ENCODE measurements at regions not wholly inside any gene's neighbourhood (a gene's known extent, or its start where the extent isn't known, plus 50 kb on each side); places are given as distances from the start of the nearest gene placed in this dataset.

DNA sequence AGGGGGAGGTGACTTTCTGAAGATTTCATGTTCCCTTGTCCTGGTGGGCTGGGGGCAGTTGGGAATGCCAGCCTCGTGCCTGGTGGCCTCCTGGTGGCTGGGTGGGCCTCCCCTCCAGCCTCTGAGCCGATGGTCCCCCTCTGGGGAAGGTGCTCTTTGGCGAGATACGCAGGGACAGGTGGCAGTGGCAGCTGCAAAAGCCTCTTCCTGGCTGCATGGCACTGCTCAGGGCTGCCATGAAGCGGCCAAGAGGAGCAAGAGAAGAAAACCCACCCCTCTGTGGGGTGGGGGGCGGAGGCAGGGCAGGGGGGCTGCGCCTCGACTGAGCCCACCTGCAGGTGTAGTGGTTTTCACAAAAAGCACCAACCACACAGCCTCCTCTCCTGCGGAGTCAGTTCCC, 61.8 kb upstream of the PHF21B start:
- Histone ChIP-seq H3K4me3 (no peak overlapping the region), H3K4me1 (no peaks in the 10 kb centered on the region), H3K27ac (no peak overlapping the region), H3K9me3 (peaks cover 0 to 12% (median 0%) of the 10 kb centered on the region in 3 donors), H3K27me3 (peaks cover 65% of the 10 kb centered on the region), H3K36me3 (no peaks in the 10 kb centered on the region)
- TF ChIP-seq, protein P1, sequence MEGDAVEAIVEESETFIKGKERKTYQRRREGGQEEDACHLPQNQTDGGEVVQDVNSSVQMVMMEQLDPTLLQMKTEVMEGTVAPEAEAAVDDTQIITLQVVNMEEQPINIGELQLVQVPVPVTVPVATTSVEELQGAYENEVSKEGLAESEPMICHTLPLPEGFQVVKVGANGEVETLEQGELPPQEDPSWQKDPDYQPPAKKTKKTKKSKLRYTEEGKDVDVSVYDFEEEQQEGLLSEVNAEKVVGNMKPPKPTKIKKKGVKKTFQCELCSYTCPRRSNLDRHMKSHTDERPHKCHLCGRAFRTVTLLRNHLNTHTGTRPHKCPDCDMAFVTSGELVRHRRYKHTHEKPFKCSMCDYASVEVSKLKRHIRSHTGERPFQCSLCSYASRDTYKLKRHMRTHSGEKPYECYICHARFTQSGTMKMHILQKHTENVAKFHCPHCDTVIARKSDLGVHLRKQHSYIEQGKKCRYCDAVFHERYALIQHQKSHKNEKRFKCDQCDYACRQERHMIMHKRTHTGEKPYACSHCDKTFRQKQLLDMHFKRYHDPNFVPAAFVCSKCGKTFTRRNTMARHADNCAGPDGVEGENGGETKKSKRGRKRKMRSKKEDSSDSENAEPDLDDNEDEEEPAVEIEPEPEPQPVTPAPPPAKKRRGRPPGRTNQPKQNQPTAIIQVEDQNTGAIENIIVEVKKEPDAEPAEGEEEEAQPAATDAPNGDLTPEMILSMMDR (IDR thresholded peaks at IDR 0.05), result no peak
- TF ChIP-seq POLR2AphosphoS5 (IDR thresholded peaks at IDR 0.05) (no peak), POLR2A (IDR thresholded peaks at IDR 0.05) (no peak), EP300 (IDR thresholded peaks at IDR 0.05) (no peak)
- ATAC-seq, result no peak
- 34 to 48% methylated on average over 2 to 3 of the region's 9 CpGs for WGBS, 2 donors (ENCODE audit: low coverage in 1 of 2)

DNA sequence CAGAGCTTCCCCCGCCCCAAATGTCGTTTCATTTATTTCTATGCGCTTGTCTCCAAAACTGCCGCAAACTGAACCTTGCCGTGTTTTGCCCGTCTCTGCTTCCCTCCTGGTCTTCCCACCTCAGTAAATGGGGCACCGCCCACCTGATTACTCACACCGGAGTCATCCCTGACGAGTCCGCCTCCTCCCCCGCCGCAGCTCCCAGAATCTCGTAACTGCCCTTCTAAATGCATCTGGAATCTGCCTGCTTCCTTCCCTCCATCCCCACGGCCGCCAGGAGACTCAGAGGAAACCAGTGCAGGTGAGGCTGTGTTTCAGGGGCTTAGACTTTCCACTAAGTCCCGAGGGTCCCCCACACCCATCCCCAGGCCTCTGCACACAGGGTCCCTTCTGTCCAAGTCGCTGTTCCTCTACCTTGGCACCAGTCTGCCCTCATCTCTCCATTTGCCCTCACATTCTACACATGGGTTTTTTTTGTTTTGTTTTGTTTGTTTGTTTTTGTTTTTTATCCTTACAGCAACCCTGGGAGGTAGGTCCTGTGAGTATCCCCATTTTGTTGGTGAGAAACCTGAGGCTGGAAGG, 62.6 kb upstream of the PHF21B start:
- TF ChIP-seq, protein P1 (IDR thresholded peaks at IDR 0.05), result no peak
- no peak for TF ChIP-seq EP300 (IDR thresholded peaks at IDR 0.05)
- no peak for TF ChIP-seq POLR2AphosphoS5 (IDR thresholded peaks at IDR 0.05)
- no peak for TF ChIP-seq POLR2A (IDR thresholded peaks at IDR 0.05)
- Histone ChIP-seq H3K27ac (no peak overlapping the region), H3K4me1 (no peaks in the 10 kb centered on the region), H3K36me3 (no peaks in the 10 kb centered on the region), H3K9me3 (peaks cover 0 to 12% (median 0%) of the 10 kb centered on the region in 3 donors), H3K27me3 (peaks cover 73% of the 10 kb centered on the region), H3K4me3 (no peak overlapping the region)
- ATAC-seq, result no peak
- 23 to 28% methylated on average over 16 to 17 of the region's 17 CpGs for WGBS, 2 donors (ENCODE audit: low coverage in 1 of 2)

DNA sequence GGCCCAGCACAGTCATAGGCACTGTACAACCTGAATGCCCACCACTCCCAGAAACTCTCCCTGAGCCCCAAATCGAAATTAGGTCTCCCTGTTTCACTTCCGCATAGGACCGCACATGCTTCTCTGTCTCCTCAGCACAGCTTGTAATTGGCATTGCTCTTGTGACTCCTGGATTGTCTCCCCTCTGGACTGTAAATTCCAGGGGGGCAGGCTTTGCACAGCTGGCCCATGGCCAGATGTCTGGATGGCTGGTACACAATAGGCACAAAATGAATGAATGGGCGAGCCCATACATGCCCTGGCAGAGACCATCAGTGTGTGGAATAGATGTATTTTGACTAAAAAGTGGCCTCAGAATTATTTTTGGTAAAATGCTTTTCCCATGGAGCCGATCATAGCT, 63.3 kb upstream of the PHF21B start:
- peaks cover 0 to 7% (median 0%) of the 10 kb centered on the region in 3 donors for H3K9me3 ChIP-seq
- H3K4me3 ChIP-seq, result no peak overlapping the region
- H3K36me3 ChIP-seq, result no peaks in the 10 kb centered on the region
- peaks cover 80% of the 10 kb centered on the region for H3K27me3 ChIP-seq
- no peak overlapping the region for H3K27ac ChIP-seq
- no peaks in the 10 kb centered on the region for H3K4me1 ChIP-seq
- 59 to 78% methylated on average over 2 to 4 of the region's 5 CpGs for WGBS, 2 donors (ENCODE audit: low coverage in 1 of 2)
- TF ChIP-seq, protein P1 (IDR thresholded peaks at IDR 0.05), result no peak
- no peak for TF ChIP-seq POLR2A (IDR thresholded peaks at IDR 0.05)
- no peak for TF ChIP-seq EP300 (IDR thresholded peaks at IDR 0.05)
- no peak for TF ChIP-seq POLR2AphosphoS5 (IDR thresholded peaks at IDR 0.05)
- no peak for ATAC-seq

DNA sequence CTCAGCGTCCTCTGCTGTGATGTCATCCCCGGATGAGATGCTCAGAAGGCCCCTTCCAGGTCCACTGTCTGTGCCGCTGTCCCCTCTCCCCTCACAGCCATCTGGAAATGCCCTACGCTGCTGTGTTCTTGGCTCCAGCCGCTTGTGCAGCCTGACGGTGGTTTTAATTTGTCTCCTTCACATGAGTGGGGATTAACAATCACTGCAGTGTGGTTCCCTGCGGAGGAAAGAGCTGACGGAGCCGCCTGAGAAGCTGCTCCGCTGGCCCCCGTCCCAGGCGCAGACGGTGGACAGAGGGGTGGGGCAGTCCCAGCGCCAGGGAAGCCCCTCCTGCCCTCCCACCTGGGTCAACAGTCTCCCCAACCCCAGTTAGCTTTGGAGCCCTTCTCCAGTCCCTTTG, 67.5 kb upstream of the PHF21B start:
- no CpG with 5 or more reads among the region's 14 CpGs for WGBS, 2 donors (ENCODE audit: low coverage in 1 of 2)
- H3K4me1 ChIP-seq, result no peaks in the 10 kb centered on the region
- H3K27ac ChIP-seq, result no peak overlapping the region
- ATAC-seq, result no peak
- no peak overlapping the region for H3K4me3 ChIP-seq
- H3K9me3 ChIP-seq, result no peaks in the 10 kb centered on the region
- peaks cover 85% of the 10 kb centered on the region for H3K27me3 ChIP-seq
- no peak for TF ChIP-seq EP300 (IDR thresholded peaks at IDR 0.05)
- TF ChIP-seq, protein P1 (IDR thresholded peaks at IDR 0.05), result no peak
- TF ChIP-seq POLR2AphosphoS5 (IDR thresholded peaks at IDR 0.05), result no peak
- no peak for TF ChIP-seq POLR2A (IDR thresholded peaks at IDR 0.05)
- H3K36me3 ChIP-seq, result no peaks in the 10 kb centered on the region

DNA sequence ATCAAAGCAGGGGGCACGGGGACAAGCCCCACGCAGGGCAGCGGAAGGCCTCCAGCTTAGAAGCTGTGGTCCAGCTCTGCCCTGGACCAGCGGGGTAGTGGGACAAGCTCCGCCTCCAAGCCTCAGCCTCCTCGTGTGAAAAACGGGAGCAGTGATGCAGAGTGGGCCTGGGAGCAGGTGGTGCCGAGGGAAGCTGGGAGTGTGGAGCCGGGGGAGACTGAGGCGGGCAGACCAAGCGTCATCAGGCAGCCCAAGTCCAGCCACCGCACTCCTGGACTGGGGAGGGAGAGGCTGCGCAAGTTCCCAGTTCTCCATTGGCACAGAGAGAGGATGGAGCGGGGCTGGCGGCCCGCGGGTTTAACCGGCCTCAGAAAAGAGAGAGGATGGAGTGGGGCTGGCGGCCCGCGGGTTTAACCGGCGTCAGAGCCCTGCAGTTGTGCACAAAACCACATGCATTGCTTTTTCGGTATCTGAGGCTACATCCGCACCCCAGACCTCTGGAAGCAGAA, 68.1 kb upstream of the PHF21B start:
- WGBS, 2 donors (ENCODE audit: low coverage in 1 of 2), result no CpG with 5 or more reads among the region's 25 CpGs
- peaks cover 85% of the 10 kb centered on the region for H3K27me3 ChIP-seq
- no peak for ATAC-seq

More for the DNA sequence above, 68.1 kb upstream of the PHF21B start:
- H3K27ac ChIP-seq, result no peak overlapping the region
- no peak overlapping the region for H3K4me3 ChIP-seq
- no peaks in the 10 kb centered on the region for H3K9me3 ChIP-seq
- no peaks in the 10 kb centered on the region for H3K4me1 ChIP-seq
- TF ChIP-seq POLR2AphosphoS5 (IDR thresholded peaks at IDR 0.05) (no peak), POLR2A (IDR thresholded peaks at IDR 0.05) (no peak), EP300 (IDR thresholded peaks at IDR 0.05) (no peak)
- TF ChIP-seq, protein P1 (IDR thresholded peaks at IDR 0.05), result no peak
- no peaks in the 10 kb centered on the region for H3K36me3 ChIP-seq
